ENCODE measurements at regions not wholly inside any gene's neighbourhood (a gene's known extent, or its start where the extent isn't known, plus 50 kb on each side); places are given as distances from the start of the nearest gene placed in this dataset.
"Not testable (repeated sequence)": the region's sequence is repeated elsewhere in the genome, so short reads cannot be mapped to it uniquely, and the experiment has no call there.

DNA sequence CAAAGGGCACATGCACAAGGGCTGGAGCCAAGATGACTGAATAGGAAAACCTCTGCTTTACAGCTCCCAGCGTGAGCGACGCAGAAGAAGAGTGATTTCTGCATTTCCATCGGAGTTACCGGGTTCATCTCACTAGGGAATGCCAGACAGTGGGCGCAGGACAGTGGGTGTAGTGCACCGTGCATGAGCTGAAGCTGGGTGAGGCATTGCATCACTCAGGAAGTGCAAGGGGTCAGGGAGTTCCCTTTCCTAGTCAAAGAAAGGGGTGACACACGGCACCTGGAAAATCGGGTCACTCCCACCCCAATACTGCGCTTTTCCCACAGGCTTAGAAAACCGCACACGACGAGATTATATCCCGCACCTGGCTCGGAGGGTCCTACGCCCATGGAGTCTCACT lies 64.5 kb upstream of the HTR1E start:
- H3K4me1 ChIP-seq; H3K27ac ChIP-seq; intact Hi-C loops (cut with DNase I); H3K27me3 ChIP-seq; ATAC-seq; H3K4me3 ChIP-seq; DNase-seq; H3K36me3 ChIP-seq (replicated peaks in 1 of 2; ENCODE audit: insufficient read depth in 1 of 2, low read depth in 2 of 2): not testable (repeated sequence)
- H3K9me3 ChIP-seq: peaks cover 0 to 22% (median 0%) of the 10 kb centered on the region in 3 donors
- WGBS, 2 donors: 78 to 89% methylated on average over 16 of the region's 16 CpGs

DNA sequence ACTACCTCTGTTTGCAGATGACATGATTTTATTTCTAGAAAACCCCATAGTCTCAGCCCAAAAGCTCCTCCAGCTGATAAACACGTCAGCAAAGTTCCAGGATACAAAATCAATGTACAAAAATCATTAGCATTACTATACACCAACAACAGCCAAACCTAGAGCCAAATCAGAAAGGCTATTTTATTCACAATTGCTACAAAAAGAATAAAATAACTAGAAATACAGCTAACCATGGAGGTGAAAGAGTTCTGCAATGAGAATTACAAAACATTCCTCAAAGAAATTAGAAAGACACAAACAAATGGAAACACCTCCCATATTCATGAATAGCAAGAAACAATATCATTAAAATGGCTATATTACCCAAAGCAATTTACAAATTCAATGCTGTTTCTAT lies 65.6 kb upstream of the HTR1E start:
- ATAC-seq (no peak), DNase-seq (no peak)
- 16 to 30% methylated on average over 1 of the region's 1 CpG for WGBS, 2 donors
- Histone ChIP-seq H3K36me3 (replicated peaks in 1 of 2; ENCODE audit: insufficient read depth in 1 of 2, low read depth in 2 of 2) (no peaks in the 10 kb centered on the region), H3K4me1 (no peaks in the 10 kb centered on the region), H3K27me3 (no peaks in the 10 kb centered on the region), H3K9me3 (peaks cover 0 to 22% (median 0%) of the 10 kb centered on the region in 3 donors), H3K4me3 (no peak overlapping the region), H3K27ac (no peak overlapping the region)
- intact Hi-C loops (cut with DNase I): no loop called here
- TF ChIP-seq POLR2A (IDR thresholded peaks at IDR 0.05): no peak
- TF ChIP-seq, protein P1, sequence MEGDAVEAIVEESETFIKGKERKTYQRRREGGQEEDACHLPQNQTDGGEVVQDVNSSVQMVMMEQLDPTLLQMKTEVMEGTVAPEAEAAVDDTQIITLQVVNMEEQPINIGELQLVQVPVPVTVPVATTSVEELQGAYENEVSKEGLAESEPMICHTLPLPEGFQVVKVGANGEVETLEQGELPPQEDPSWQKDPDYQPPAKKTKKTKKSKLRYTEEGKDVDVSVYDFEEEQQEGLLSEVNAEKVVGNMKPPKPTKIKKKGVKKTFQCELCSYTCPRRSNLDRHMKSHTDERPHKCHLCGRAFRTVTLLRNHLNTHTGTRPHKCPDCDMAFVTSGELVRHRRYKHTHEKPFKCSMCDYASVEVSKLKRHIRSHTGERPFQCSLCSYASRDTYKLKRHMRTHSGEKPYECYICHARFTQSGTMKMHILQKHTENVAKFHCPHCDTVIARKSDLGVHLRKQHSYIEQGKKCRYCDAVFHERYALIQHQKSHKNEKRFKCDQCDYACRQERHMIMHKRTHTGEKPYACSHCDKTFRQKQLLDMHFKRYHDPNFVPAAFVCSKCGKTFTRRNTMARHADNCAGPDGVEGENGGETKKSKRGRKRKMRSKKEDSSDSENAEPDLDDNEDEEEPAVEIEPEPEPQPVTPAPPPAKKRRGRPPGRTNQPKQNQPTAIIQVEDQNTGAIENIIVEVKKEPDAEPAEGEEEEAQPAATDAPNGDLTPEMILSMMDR (IDR thresholded peaks at IDR 0.05): no peak

DNA sequence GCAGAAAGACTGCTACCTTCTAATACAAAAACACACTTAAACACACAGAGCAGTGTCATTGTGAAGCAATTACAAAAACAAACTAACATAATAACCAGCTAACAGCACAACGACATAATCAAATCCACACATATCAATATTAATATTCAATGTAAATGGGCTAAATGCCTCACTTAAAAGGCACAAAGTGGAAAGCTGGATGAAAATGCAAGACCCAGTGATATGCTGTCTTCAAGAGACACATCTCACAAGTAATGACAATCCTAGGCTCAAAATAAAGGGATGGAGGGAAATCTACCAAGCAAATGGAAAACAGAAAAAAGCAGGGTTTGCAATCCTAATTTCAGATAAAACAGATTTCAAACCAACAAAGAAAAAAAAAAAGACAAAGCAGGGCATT lies 67.8 kb upstream of the HTR1E start:
- no peak overlapping the region for H3K4me3 ChIP-seq
- peaks cover 0 to 22% (median 0%) of the 10 kb centered on the region in 3 donors for H3K9me3 ChIP-seq
- no peaks in the 10 kb centered on the region for H3K4me1 ChIP-seq
- H3K27me3 ChIP-seq: no peaks in the 10 kb centered on the region
- H3K27ac ChIP-seq: no peak overlapping the region
- 76 to 79% methylated on average over 1 of the region's 1 CpG for WGBS, 2 donors
- intact Hi-C loops (cut with DNase I): no loop called here
- DNase-seq (no peak), ATAC-seq (no peak)
- no peaks in the 10 kb centered on the region for H3K36me3 ChIP-seq (replicated peaks in 1 of 2; ENCODE audit: insufficient read depth in 1 of 2, low read depth in 2 of 2)
- TF ChIP-seq, protein P1 (IDR thresholded peaks at IDR 0.05): no peak
- no peak for TF ChIP-seq POLR2A (IDR thresholded peaks at IDR 0.05)

DNA sequence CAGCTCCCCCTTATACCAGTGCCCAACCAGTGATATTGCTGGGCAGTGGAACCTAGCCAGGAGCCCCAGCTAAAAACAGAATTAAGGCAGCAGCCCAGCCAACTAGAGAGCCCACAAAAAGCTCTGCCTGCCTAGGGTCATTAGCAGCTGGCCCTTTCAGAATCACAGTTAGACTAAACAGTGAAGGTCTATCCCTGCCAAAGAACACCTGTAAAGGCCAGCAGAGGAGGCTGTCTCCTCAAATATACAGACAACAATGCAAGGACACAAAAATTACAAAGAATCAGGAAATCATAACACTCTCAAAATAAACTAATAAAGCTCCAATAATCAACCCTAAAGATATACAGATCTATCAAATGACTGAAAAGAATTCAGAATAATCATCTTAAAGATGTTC lies 77.8 kb upstream of the HTR1E start:
- H3K4me3 ChIP-seq: no peak overlapping the region
- no peak for ATAC-seq
- intact Hi-C loops (cut with DNase I): no loop called here

DNA sequence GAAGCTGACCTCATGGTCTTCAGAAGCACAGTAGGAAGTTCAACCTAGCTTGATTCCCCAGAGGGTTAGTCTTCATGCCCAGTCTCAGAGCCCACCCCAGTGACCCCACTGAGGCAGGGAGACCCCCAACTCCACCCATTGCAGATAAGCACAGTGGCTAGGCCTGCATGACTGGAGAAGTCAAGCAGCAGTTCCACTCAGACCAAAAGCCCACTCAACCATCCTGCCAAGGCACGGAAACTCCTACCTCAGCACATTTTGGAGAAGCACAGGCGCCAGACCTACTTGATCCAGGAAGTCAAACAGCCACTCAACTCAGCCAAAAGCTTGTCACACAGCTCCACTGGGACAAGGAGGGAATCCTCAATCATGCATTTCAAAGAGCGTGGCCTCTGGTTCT lies 78.4 kb upstream of the HTR1E start:
- TF ChIP-seq, protein P1 (IDR thresholded peaks at IDR 0.05): no peak
- no peak for ATAC-seq
- intact Hi-C loops (cut with DNase I): no loop called here
- H3K4me1 ChIP-seq: no peaks in the 10 kb centered on the region
- H3K4me3 ChIP-seq: no peak overlapping the region
- 86 to 92% methylated on average over 3 of the region's 3 CpGs for WGBS, 2 donors
- no peak for DNase-seq
- H3K36me3 ChIP-seq (replicated peaks in 1 of 2; ENCODE audit: insufficient read depth in 1 of 2, low read depth in 2 of 2): no peaks in the 10 kb centered on the region
- no peaks in the 10 kb centered on the region for H3K27me3 ChIP-seq
- no peaks in the 10 kb centered on the region for H3K9me3 ChIP-seq
- no peak overlapping the region for H3K27ac ChIP-seq

More for the DNA sequence above, 77.8 kb upstream of the HTR1E start:
- DNase-seq: no peak
- no peaks in the 10 kb centered on the region for H3K4me1 ChIP-seq
- no peaks in the 10 kb centered on the region for H3K9me3 ChIP-seq
- no peak for TF ChIP-seq POLR2A (IDR thresholded peaks at IDR 0.05)
- TF ChIP-seq, protein P1 (IDR thresholded peaks at IDR 0.05): peak in 2 of 7 experiments; percentile 9 to 39
- H3K36me3 ChIP-seq (replicated peaks in 1 of 2; ENCODE audit: insufficient read depth in 1 of 2, low read depth in 2 of 2): no peaks in the 10 kb centered on the region
- no peaks in the 10 kb centered on the region for H3K27me3 ChIP-seq
- H3K27ac ChIP-seq: no peak overlapping the region

Data from body of pancreas (tissue), 4 donors.